H9 (cell line): ENCODE measurements at regions not wholly inside any gene's neighbourhood (a gene's known extent, or its start where the extent isn't known, plus 50 kb on each side); places are given as distances from the start of the nearest gene placed in this dataset.

Experiments
- DNase-seq: peaks from one replicate; pipeline ENCODE4 v3.0.0-alpha.2; 2017
- H2AFZ ChIP-seq: one replicate; pipeline ENCODE4 v1.6.1; 2013; ENCODE audit warnings: mild to moderate bottlenecking, low read length, control low read depth, moderate library complexity
- H2AK5ac ChIP-seq: 2 replicates; pipeline ENCODE4 v1.6.1; 2013; ENCODE audit warnings: low read length, control low read depth, mixed read lengths; ENCODE audit not compliant: insufficient read length
- H2BK120ac ChIP-seq: one replicate; pipeline ENCODE4 v1.6.1; 2013; ENCODE audit warnings: low read depth, mild to moderate bottlenecking, low read length, control low read depth, inconsistent platforms; ENCODE audit not compliant: poor library complexity, severe bottlenecking
- H2BK12ac ChIP-seq: 2 replicates; pipeline ENCODE4 v1.6.1; 2013; ENCODE audit warnings: low read length, control low read depth, mixed read lengths, low read depth; ENCODE audit not compliant: insufficient read length
- H2BK15ac ChIP-seq: 2 replicates; pipeline ENCODE4 v1.6.1; 2013; ENCODE audit warnings: low read depth, low read length, control low read depth
- H2BK20ac ChIP-seq: one replicate; pipeline ENCODE4 v1.6.1; 2013; ENCODE audit warnings: low read depth, mild to moderate bottlenecking, low read length, control low read depth, inconsistent platforms; ENCODE audit not compliant: poor library complexity, severe bottlenecking
- H2BK5ac ChIP-seq: 2 replicates; pipeline ENCODE4 v1.6.1; 2013; ENCODE audit warnings: low read length, control low read depth, mixed read lengths; ENCODE audit not compliant: insufficient read length
- H3K14ac ChIP-seq: 2 replicates; pipeline ENCODE4 v1.6.1; 2013; ENCODE audit warnings: low read length, control low read depth; ENCODE audit not compliant: insufficient read depth
- H3K18ac ChIP-seq: 2 replicates; pipeline ENCODE4 v1.6.1; 2013; ENCODE audit warnings: low read depth, mild to moderate bottlenecking, mixed read lengths, low read length, control low read depth; ENCODE audit not compliant: insufficient read length
- H3K23ac ChIP-seq: 2 replicates; pipeline ENCODE4 v1.6.1; 2013; ENCODE audit warnings: low read length, control low read depth, mixed read lengths, low read depth; ENCODE audit not compliant: insufficient read length
- H3K23me2 ChIP-seq: 2 replicates; pipeline ENCODE4 v1.6.1; 2013; ENCODE audit warnings: low read depth, mild to moderate bottlenecking, mixed read lengths, low read length, control low read depth; ENCODE audit not compliant: insufficient read length, poor library complexity, severe bottlenecking
- H3K27ac ChIP-seq: 2 replicates; pipeline ENCODE4 v1.5.1; 2013; ENCODE audit warnings: low read length, control low read depth, mixed read lengths, low read depth; ENCODE audit not compliant: insufficient read length
- H3K27me3 ChIP-seq: 2 replicates; pipeline ENCODE4 v1.6.1; 2013; ENCODE audit warnings: low read length, control low read depth, inconsistent platforms; ENCODE audit not compliant: insufficient read depth
- H3K4ac ChIP-seq: 2 replicates; pipeline ENCODE4 v1.6.1; 2013; ENCODE audit warnings: low read depth, mild to moderate bottlenecking, control low read depth, inconsistent platforms, low read length, moderate library complexity
- H3K4me1 ChIP-seq: 2 replicates; pipeline ENCODE4 v1.6.1; 2013; ENCODE audit warnings: low read length, control low read depth, inconsistent platforms; ENCODE audit not compliant: insufficient read depth
- H3K4me2 ChIP-seq: 2 replicates; pipeline ENCODE4 v1.6.1; 2013; ENCODE audit warnings: low read length, control low read depth, mixed read lengths; ENCODE audit not compliant: insufficient read length, insufficient read depth
- H3K56ac ChIP-seq: 2 replicates; pipeline ENCODE4 v1.6.1; 2013; ENCODE audit warnings: low read depth, mild to moderate bottlenecking, mixed read lengths, low read length, control low read depth; ENCODE audit not compliant: insufficient read length
- H3K79me1 ChIP-seq: 2 replicates; pipeline ENCODE4 v1.6.1; 2013; ENCODE audit warnings: low read depth, mild to moderate bottlenecking, moderate library complexity, low read length, control low read depth, inconsistent platforms; ENCODE audit not compliant: insufficient read depth, poor library complexity, severe bottlenecking
- H3K79me2 ChIP-seq: 2 replicates; pipeline ENCODE4 v1.6.1; 2013; ENCODE audit warnings: low read length, control low read depth, inconsistent platforms; ENCODE audit not compliant: insufficient read depth
- H3K9ac ChIP-seq: 2 replicates; pipeline ENCODE4 v1.6.1; 2013; ENCODE audit warnings: low read length, control low read depth, mixed read lengths; ENCODE audit not compliant: insufficient read length; ENCODE audit errors: extremely low read depth
- H3K9me3 ChIP-seq: one replicate; pipeline ENCODE4 v1.6.1; 2013; ENCODE audit warnings: low read depth, low read length, inconsistent platforms; ENCODE audit not compliant: control insufficient read depth
- H3T11ph ChIP-seq: one replicate; pipeline ENCODE4 v1.6.1; 2013; ENCODE audit warnings: mild to moderate bottlenecking, low read length, control low read depth, inconsistent platforms
- H4K20me1 ChIP-seq: one replicate; pipeline ENCODE4 v1.6.1; 2013; ENCODE audit not compliant: control insufficient read depth, insufficient read length, insufficient read depth
- H4K5ac ChIP-seq: 2 replicates; pipeline ENCODE4 v1.6.1; 2013; ENCODE audit warnings: low read depth, mild to moderate bottlenecking, mixed read lengths, low read length, control low read depth; ENCODE audit not compliant: insufficient read length
- H4K8ac ChIP-seq: replicated peaks from 2 replicates; pipeline ENCODE4 v1.6.1; 2013; ENCODE audit warnings: low read length, control low read depth, mixed read lengths, low read depth; ENCODE audit not compliant: insufficient read length
- H4K91ac ChIP-seq: 2 replicates; pipeline ENCODE4 v1.6.1; 2013; ENCODE audit warnings: low read depth, mild to moderate bottlenecking, moderate library complexity, mixed read lengths, low read length, control low read depth; ENCODE audit not compliant: insufficient read length
- H3K27ac Mint-ChIP-seq, 3 experiments: 2 replicates in 2 of 3; 3 replicates in 1 of 3; pipeline ENCODE4 v1.8.0; 2020 to 2021; ENCODE audit warnings: mixed read lengths in 3 of 3, mild to moderate bottlenecking in 1 of 3, moderate library complexity in 1 of 3
- H3K27me3 Mint-ChIP-seq: 2 replicates; pipeline ENCODE4 v1.8.0; 2021; ENCODE audit warnings: low read depth, mild to moderate bottlenecking, moderate library complexity, mixed read lengths
- H3K36me3 Mint-ChIP-seq, 3 experiments: 2 replicates in 2 of 3; 3 replicates in 1 of 3; pipeline ENCODE4 v1.8.0; 2020 to 2021; ENCODE audit warnings: low read depth in 3 of 3, mixed read lengths in 3 of 3; ENCODE audit not compliant: insufficient read depth in 1 of 3
- H3K4me1 Mint-ChIP-seq, 2 experiments: 2 replicates each; pipeline ENCODE4 v1.8.0; 2020; ENCODE audit warnings: mixed read lengths in 2 of 2
- H3K4me3 Mint-ChIP-seq, 2 experiments: 2 replicates in 1 of 2; 3 replicates in 1 of 2; pipeline ENCODE4 v1.8.0; 2020 to 2021; ENCODE audit warnings: mild to moderate bottlenecking in 2 of 2, mixed read lengths in 2 of 2, moderate library complexity in 1 of 2
- H3K9me3 Mint-ChIP-seq, 2 experiments: 2 replicates in 1 of 2; 3 replicates in 1 of 2; pipeline ENCODE4 v1.8.0; 2020; ENCODE audit warnings: mild to moderate bottlenecking in 2 of 2, mixed read lengths in 2 of 2, moderate library complexity in 1 of 2
- WGBS: extraction: QIAGEN DNeasy Blood & Tissue Kit; methylation state at CpG from one replicate; pipeline ENCODE4 v1.1.7; 2013; ENCODE audit warnings: missing lambda C conversion rate, low lambda C conversion rate, mixed read lengths; ENCODE audit not compliant: insufficient read length; ENCODE audit errors: extremely low coverage; 5-methylcytosine and 5-hydroxymethylcytosine counted together
- TF ChIP-seq, protein P1 (sequence below): fragments of 200-600 bp; sonication (generic); conservative IDR thresholded peaks from 3 replicates; pipeline ENCODE4 v1.8.0; 2021; ENCODE audit warnings: antibody characterized with exemption, mild to moderate bottlenecking

- Histone ChIP-seq H4K8ac (no peak overlapping the region), H2AK5ac (no peak overlapping the region), H3K79me2 (no peaks in the 10 kb centered on the region), H3K79me1 (no peaks in the 10 kb centered on the region), H4K20me1 (no peaks in the 10 kb centered on the region), H3K18ac (no peak overlapping the region), H2BK20ac (no peak overlapping the region), H3K56ac (no peak overlapping the region), H3K4ac (no peak overlapping the region), H3K23ac (no peak overlapping the region), H3K4me2 (no peak overlapping the region), H3K9ac (no peak overlapping the region), H3K27me3 (no peaks in the 10 kb centered on the region), H2BK5ac (no peak overlapping the region), H4K5ac (no peak overlapping the region), H3K23me2 (no peaks in the 10 kb centered on the region), H3K4me1 (no peaks in the 10 kb centered on the region), H2BK120ac (no peak overlapping the region), H2BK12ac (no peak overlapping the region), H4K91ac (no peak overlapping the region), H3K27ac (no peak overlapping the region), H3K9me3 (no peaks in the 10 kb centered on the region), H3T11ph (no peak overlapping the region), H2AFZ (no peak overlapping the region), H3K14ac (no peak overlapping the region), H2BK15ac (no peak overlapping the region)
- Mint-ChIP-seq H3K9me3 (no peaks in the 10 kb centered on the region), H3K36me3 (no peaks in the 10 kb centered on the region), H3K4me1 (peaks cover 17 to 20% of the 10 kb centered on the region in 2 experiments), H3K27me3 (no peaks in the 10 kb centered on the region; the same call in 1 of the 2 replicates), H3K4me3 (no peak overlapping the region), H3K27ac (peak overlapping the region in 1 of 3 experiments; percentile 15; a peak in 1 of 7 replicates)
- WGBS, result no CpG with 5 or more reads among the region's 5 CpGs
- TF ChIP-seq, protein P1, sequence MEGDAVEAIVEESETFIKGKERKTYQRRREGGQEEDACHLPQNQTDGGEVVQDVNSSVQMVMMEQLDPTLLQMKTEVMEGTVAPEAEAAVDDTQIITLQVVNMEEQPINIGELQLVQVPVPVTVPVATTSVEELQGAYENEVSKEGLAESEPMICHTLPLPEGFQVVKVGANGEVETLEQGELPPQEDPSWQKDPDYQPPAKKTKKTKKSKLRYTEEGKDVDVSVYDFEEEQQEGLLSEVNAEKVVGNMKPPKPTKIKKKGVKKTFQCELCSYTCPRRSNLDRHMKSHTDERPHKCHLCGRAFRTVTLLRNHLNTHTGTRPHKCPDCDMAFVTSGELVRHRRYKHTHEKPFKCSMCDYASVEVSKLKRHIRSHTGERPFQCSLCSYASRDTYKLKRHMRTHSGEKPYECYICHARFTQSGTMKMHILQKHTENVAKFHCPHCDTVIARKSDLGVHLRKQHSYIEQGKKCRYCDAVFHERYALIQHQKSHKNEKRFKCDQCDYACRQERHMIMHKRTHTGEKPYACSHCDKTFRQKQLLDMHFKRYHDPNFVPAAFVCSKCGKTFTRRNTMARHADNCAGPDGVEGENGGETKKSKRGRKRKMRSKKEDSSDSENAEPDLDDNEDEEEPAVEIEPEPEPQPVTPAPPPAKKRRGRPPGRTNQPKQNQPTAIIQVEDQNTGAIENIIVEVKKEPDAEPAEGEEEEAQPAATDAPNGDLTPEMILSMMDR, result no peak; the same call in 2 of the 3 replicates
- DNase-seq, result peak; percentile 48
These were observed 419.5 kb upstream of the CELF4 start for GRCh38 chr18:37985126-37985525.
